Upper lobe of left lung (tissue), 4 donors: ENCODE measurements at regions not wholly inside any gene's neighbourhood (a gene's known extent, or its start where the extent isn't known, plus 50 kb on each side); places are given as distances from the start of the nearest gene placed in this dataset.

Experiments used
- CTCF ChIP-seq, 6 experiments: fragments of 450-650 bp in 4 of 6; fragments of 200-600 bp in 2 of 6; sonication (generic) in 2 of 6; IDR thresholded peaks; one replicate each; pipeline ENCODE4 v1.5.1; 2016 to 2019; ENCODE audit warnings: antibody characterized with exemption in 6 of 6
- POLR2A ChIP-seq, 4 donors: fragments of 450-650 bp; IDR thresholded peaks; one replicate each; pipeline ENCODE4 v1.5.1; 2016 to 2017; ENCODE audit warnings: antibody characterized with exemption in 4 of 4, mild to moderate bottlenecking in 2 of 4

DNA sequence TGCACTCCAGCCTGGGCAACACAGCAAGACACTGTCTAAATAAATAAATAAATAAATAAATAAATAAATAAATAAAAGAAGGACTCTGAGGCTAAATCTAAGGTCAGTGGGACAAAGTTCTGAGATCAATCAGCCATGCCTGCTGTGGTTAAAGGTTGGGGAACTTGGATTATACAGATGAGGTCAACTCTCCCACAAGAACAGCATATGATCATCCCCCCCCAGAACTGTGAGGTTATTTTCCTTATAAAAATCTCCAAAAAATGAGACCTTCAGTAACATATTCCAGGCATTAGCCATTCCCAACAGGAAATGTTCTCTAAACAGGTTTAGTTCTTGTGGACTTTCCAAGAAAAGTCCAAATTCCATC is 90.3 kb downstream of the C16orf95 start:
- TF ChIP-seq CTCF (IDR thresholded peaks at IDR 0.05), result no peak
- TF ChIP-seq POLR2A (IDR thresholded peaks at IDR 0.05), result no peak
